ENCODE measurements at regions not wholly inside any gene's neighbourhood (a gene's known extent, or its start where the extent isn't known, plus 50 kb on each side); places are given as distances from the start of the nearest gene placed in this dataset.

GRCh38 chrX:2608638-2609430 lies 82.3 kb upstream of the CD99 start:
- in situ Hi-C loops (cut with MboI; ENCODE audit: low sequenced_read_pairs), result loop anchor here (25.0 kb wide), 2 partner anchors 947 to 1172 kb away; no protein-coding TSS in a partner anchor

DNA sequence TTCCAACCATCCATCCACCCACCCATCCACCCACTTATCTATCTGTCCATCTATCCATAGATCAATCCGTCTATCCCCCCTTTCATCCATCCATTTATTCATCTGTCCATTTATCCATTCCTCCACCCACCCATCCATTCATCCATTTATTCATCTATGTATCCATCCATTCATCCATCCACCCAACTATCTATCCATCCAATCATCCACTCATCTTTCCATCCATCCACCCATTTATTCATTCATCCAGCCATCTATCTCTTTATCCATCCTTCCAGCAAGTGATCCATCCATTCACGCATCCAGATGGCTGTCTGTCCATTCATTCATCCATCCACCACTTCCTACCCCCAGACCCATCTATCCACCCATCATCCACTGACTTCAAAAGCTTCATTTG lies 84.0 kb upstream of the CD99 start:
- in situ Hi-C loops (cut with MboI; ENCODE audit: low sequenced_read_pairs), result loop anchor here (25.0 kb wide), 2 partner anchors 945 to 1170 kb away; no protein-coding TSS in a partner anchor

- in situ Hi-C loops (cut with MboI; ENCODE audit: low sequenced_read_pairs), result loop anchor here (25.0 kb wide), 2 partner anchors 938 to 1163 kb away; no protein-coding TSS in a partner anchor
Measured at GRCh38 chrX:2600564-2600963, 90.5 kb upstream of the CD99 start.

DNA sequence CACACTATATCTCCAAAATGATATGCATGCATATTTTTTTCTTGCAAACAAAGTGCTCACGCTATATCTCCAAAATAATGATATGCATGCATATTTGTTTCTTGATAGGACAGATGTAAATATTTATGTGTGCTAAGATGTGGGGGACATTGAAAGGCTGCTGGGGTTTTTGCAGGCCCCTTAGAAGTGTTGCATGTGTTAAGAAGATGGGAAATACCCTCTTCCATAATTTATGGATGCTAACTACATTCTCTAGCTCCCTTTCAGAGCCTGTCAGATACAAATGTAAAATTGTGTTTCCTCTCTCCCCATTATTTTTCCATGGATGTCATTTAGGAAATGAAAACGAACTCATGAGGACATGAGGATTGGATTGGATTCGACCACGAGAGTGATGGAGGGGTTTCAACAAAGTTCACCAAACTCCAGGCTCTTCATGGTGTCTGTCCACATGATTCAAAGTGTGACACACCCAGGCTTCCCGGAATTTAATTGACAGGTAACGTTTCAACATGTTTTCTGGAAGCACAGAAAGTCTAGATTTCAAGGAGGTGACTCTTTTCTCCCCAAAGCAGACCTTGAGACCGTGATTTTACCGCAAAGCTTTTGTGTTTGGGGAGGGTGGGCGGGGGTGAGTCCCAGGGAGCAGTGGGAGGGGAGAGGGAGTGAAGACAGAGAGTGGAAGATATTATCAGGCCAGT lies 94.4 kb upstream of the CD99 start:
- in situ Hi-C loops (cut with MboI; ENCODE audit: low sequenced_read_pairs), result no loop called here

- in situ Hi-C loops (cut with MboI; ENCODE audit: low sequenced_read_pairs), result no loop called here
Measured at GRCh38 chrX:2596045-2596444, 95.0 kb upstream of the CD99 start.

DNA sequence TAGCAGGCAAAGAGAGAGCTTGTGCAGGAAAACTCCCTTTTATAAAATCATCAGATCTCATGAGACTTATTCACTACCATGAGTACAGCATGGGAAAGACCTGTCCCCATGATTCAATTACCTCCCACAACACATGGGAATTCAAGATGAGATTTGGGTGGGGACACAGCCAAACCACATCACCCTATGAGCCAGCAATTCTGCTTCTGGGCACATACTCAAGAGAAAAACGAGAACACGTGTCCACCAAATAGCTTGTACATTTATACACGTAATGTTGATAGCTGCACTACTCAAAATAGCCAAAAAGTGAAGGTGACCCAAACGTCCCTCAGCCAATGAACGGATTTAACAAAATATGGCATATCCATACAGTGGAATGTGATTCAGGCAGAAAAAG lies 94.5 kb upstream of the DHRSX start:
- in situ Hi-C loops (cut with MboI; ENCODE audit: low sequenced_read_pairs), result no loop called here

DNA sequence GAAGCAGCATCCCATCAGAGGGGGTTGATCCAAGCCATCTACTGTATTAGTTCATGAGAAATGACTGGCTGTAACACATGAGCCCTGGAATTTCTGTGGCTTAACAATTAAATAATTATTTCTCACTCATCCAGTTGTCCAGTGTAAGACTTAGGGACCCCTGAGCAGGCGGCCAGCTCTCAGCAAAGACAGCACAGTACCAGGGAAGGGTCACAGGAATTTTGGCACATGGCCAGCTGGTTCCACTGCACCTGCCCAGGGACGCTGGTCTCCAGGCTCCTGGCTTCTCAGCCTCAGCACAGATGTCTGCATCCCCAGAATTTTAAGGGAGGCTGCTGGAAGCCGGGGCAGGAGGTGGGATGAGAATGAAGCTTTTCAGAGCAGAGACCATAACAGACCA lies 93.7 kb upstream of the DHRSX start:
- in situ Hi-C loops (cut with MboI; ENCODE audit: low sequenced_read_pairs), result no loop called here

DNA sequence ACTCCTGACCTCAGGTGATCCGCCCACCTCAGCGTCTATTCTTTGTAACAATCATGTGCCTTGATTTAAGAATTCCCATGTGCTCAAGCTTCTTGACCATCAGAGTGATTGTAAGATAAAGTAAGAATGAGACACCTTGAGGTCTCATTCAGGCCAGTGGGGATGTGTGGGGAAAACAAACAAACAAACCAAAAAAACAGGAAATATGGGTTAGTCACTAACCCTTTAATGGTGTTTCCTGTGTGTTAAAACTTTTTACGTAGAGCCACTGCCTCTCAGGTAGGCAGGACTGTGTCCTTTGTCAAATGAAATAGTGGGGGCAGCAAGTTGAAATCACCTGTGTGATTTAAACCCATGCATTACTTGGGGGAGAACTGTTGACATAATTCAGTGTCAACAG lies 91.5 kb upstream of the DHRSX start:
- in situ Hi-C loops (cut with MboI; ENCODE audit: low sequenced_read_pairs), result no loop called here

- in situ Hi-C loops (cut with MboI; ENCODE audit: low sequenced_read_pairs), result no loop called here
Measured at GRCh38 chrX:2589186-2590020, 88.6 kb upstream of the DHRSX start.

DNA sequence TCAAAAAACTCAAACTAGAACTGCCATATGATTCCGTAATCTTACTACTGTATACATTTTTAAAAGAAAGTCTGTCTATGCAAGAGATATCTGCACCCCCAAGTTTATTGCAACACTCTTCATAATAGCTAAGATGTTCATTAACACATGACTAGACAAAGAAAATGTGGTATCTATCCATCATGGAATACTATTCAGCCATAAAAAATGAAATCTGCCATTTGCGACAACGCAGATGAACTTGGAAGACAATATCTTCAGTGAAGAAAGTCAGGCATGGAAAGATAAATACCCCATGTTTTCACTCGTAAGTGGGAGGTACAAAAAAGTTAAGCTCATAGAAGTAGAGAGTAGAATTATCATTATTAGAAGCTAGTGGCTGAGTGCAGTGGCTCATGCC lies 87.3 kb upstream of the DHRSX start:
- in situ Hi-C loops (cut with MboI; ENCODE audit: low sequenced_read_pairs), result no loop called here

- in situ Hi-C loops (cut with MboI; ENCODE audit: low sequenced_read_pairs), result no loop called here
Measured at GRCh38 chrX:2587146-2587545, 86.4 kb upstream of the DHRSX start.

DNA sequence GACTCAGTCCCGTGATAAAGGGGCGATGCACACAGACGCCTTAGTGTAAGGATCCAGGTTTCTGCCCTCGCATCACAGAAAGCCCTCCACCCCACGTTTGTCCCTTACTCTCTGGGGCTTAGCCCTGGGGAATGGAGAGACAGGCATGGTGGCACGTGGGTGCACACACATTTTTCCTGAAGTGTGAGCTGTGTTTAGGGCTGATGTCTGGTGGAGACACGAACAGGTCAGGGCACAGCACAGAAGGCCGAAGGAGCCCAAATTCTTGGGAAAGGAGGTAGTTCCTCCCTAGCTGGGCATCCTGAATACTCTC lies 84.3 kb upstream of the DHRSX start:
- in situ Hi-C loops (cut with MboI; ENCODE audit: low sequenced_read_pairs), result no loop called here

- in situ Hi-C loops (cut with MboI; ENCODE audit: low sequenced_read_pairs), result no loop called here
Measured at GRCh38 chrX:2584251-2585157, 83.7 kb upstream of the DHRSX start.

GRCh38 chrX:2583194-2584162 lies 82.7 kb upstream of the DHRSX start:
- in situ Hi-C loops (cut with MboI; ENCODE audit: low sequenced_read_pairs), result no loop called here

DNA sequence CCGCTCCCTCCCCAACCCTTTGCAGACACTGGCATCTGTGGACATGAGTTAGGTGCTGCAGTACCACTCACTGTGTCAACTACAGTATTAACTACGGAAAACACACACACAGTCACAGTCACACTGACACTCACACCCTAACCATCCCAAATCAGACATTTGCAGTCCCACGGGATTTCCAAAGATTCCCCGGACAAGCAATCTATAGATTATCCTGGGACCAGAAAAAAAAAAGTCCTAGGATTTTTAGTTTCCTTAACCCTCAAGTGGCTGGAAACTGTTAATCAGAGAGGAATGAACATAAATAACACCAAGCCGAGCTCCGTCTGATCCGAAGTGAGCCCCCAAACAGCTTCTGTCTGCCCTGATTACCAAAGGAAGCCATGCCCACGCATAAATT lies 81.9 kb upstream of the DHRSX start:
- in situ Hi-C loops (cut with MboI; ENCODE audit: low sequenced_read_pairs), result no loop called here

DNA sequence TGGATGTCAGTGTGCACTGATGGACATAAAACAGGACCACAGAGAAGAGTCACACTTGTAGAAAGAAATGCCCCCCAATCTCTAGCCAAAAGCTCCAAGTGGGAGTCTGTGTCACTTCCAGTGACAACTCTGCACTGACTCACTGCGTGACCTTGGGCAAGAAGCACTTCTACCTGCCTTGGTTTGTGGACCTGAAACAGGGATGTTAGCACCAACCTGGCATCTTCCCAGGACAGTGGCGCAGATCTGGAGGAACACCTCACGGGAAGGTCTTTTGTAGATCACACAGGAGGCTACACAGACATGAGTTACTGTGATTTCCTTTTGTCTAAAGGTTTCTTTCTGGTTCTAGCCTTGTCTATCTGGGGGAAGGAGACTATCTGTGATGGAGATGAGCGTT lies 80.5 kb upstream of the DHRSX start:
- in situ Hi-C loops (cut with MboI; ENCODE audit: low sequenced_read_pairs), result no loop called here

GRCh38 chrX:2578864-2579263 lies 78.1 kb upstream of the DHRSX start:
- in situ Hi-C loops (cut with MboI; ENCODE audit: low sequenced_read_pairs), result no loop called here

DNA sequence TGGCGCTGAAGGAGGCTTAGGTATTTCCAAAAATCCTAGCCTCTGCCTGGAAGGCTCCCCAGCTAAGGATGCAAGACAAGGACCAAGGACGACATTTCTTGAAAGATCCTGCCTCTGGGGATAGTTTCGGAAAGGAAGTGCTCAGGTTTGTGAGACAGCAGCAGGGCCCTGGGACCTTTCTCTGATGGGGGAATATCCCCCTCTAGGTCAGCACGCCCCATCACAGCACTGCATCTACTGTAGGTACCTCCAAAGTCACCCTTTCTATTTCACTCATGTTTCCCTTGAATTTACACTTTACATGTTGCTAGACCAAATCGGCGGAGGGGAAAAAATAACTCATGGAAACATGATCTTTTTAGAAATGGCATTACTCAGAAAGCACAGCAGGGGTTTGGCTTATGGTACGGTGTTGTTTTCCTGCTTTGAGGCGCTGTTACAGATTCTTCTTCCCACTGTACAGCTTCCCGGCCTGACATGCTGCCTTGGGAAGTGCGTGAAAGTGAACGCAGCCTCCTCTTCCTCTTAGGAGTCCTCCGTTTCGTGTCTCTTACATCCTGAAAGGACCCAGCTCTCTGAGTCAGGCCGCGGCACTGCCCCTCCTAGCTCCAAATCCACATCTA lies 77.2 kb upstream of the DHRSX start:
- in situ Hi-C loops (cut with MboI; ENCODE audit: low sequenced_read_pairs), result no loop called here

DNA sequence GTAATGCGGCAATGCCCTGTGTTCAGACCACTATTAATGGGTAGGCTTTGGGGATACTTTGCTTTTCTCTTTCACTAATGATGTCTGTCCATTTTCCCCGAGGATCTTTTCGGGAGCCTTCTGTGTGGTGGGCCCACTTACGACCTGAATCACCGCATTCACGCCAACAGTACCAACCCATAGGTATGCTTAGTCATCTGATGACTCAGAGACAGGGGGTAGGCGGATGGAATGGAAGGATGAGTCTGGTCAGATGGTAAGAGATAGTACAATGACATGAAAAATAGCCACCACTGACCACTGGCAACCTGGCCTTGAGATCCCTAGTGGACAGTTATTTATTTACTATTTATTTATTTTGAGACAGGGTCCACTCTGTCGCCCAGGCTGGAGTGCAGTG lies 76.0 kb upstream of the DHRSX start:
- in situ Hi-C loops (cut with MboI; ENCODE audit: low sequenced_read_pairs), result no loop called here
